ENCODE measurements at regions not wholly inside any gene's neighbourhood (a gene's known extent, or its start where the extent isn't known, plus 50 kb on each side); places are given as distances from the start of the nearest gene placed in this dataset.

DNA sequence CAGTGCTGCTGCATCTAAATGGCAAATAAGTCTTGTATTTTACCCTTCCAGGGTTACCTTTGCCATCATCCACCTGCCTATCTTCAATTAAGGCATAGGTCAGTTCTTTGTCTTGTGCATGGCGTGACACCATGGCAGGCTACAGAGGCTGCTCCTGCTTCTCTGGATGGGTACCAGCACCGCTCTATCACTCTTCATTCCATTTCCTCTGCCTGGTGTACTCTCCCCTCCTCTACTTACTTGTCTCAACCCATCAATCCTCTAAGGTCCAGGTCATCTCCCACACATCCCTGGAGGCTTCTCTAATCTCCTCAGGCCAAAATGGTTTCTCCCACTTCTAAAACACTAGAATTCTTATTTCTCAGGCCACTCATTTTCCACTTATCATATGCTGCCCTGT, 257.5 kb downstream of the BARHL2 start (continued):
- TF ChIP-seq ZNF550 (CRISPR knock-in tag; IDR thresholded peaks at IDR 0.05; ENCODE audit: borderline replicate concordance) (no peak), JUNB (CRISPR knock-in tag; IDR thresholded peaks at IDR 0.05; ENCODE audit: borderline replicate concordance) (no peak), IRF2 (CRISPR knock-in tag; IDR thresholded peaks at IDR 0.05) (no peak), XRCC5 (optimal IDR thresholded peaks at IDR 0.05; ENCODE audit: low read length) (no peak), STAT5B (CRISPR knock-in tag; IDR thresholded peaks at IDR 0.05) (no peak), ZNF777 (CRISPR knock-in tag; IDR thresholded peaks at IDR 0.05) (no peak), RCOR2 (CRISPR knock-in tag; IDR thresholded peaks at IDR 0.05) (no peak), KDM4B (CRISPR knock-in tag; IDR thresholded peaks at IDR 0.05) (no peak), SNRNP70 (IDR thresholded peaks at IDR 0.05; ENCODE audit: low read depth, low read length) (no peak), RBM39 (IDR thresholded peaks at IDR 0.05; ENCODE audit: low read depth, low read length, poor library complexity, severe bottlenecking) (no peak), ZNF558 (CRISPR knock-in tag; IDR thresholded peaks at IDR 0.05; ENCODE audit: borderline replicate concordance) (no peak), FOXO1 (CRISPR knock-in tag; IDR thresholded peaks at IDR 0.05) (no peak)
- TF ChIP-seq, protein P1, sequence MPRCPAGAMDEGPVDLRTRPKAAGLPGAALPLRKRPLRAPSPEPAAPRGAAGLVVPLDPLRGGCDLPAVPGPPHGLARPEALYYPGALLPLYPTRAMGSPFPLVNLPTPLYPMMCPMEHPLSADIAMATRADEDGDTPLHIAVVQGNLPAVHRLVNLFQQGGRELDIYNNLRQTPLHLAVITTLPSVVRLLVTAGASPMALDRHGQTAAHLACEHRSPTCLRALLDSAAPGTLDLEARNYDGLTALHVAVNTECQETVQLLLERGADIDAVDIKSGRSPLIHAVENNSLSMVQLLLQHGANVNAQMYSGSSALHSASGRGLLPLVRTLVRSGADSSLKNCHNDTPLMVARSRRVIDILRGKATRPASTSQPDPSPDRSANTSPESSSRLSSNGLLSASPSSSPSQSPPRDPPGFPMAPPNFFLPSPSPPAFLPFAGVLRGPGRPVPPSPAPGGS (CRISPR knock-in tag; IDR thresholded peaks at IDR 0.05), result no peak
- TF ChIP-seq, protein P2, sequence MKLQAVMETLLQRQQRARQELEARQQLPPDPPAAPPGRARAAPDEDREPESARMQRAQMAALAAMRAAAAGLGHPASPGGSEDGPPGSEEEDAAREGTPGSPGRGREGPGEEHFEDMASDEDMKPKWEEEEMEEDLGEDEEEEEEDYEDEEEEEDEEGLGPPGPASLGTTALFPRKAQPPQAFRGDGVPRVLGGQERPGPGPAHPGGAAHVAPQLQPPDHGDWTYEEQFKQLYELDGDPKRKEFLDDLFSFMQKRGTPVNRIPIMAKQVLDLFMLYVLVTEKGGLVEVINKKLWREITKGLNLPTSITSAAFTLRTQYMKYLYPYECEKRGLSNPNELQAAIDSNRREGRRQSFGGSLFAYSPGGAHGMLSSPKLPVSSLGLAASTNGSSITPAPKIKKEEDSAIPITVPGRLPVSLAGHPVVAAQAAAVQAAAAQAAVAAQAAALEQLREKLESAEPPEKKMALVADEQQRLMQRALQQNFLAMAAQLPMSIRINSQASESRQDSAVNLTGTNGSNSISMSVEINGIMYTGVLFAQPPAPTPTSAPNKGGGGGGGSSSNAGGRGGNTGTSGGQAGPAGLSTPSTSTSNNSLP (IDR thresholded peaks at IDR 0.05; ENCODE audit: low read depth, low read length), result no peak

Measured in HepG2 (cell line).